Heart left ventricle (tissue), 16 donors: ENCODE measurements at regions not wholly inside any gene's neighbourhood (a gene's known extent, or its start where the extent isn't known, plus 50 kb on each side); places are given as distances from the start of the nearest gene placed in this dataset.
"Not testable (repeated sequence)": the region's sequence is repeated elsewhere in the genome, so short reads cannot be mapped to it uniquely, and the experiment has no call there.

Experiments used
- ATAC-seq, 4 donors: fragments of 200-7000 bp; cut with Tn5 transposase; one replicate each; pipeline ENCODE4 v1.9.1; 2020 to 2022; ENCODE audit warnings: moderate library complexity in 4 of 4, mild to moderate bottlenecking in 3 of 4, moderate number of reproducible peaks in 1 of 4
- DNase-seq, 5 donors: peaks; one replicate each; pipeline ENCODE4 v3.0.0-alpha.2; 2020
- H3K27ac ChIP-seq, 12 donors: fragments of 200-600 bp; sonication (generic) in 4 of 12; one replicate each; pipeline versions ENCODE4 v1.5.0 to v1.8.0; 2016 to 2022; ENCODE audit warnings: mild to moderate bottlenecking in 2 of 12
- H3K27me3 ChIP-seq, 9 donors: fragments of 200-600 bp; sonication (generic) in 2 of 9; one replicate each; pipeline versions ENCODE4 v1.5.1 to v1.8.0; 2016 to 2022; ENCODE audit warnings: mild to moderate bottlenecking in 3 of 9
- H3K36me3 ChIP-seq, 9 donors: fragments of 200-600 bp; sonication (generic) in 2 of 9; one replicate each; pipeline versions ENCODE4 v1.5.0 to v1.8.0; 2018 to 2022; ENCODE audit warnings: mild to moderate bottlenecking in 2 of 9
- H3K4me1 ChIP-seq, 12 donors: fragments of 200-600 bp; sonication (generic) in 4 of 12; one replicate each; pipeline versions ENCODE4 v1.5.0 to v1.8.0; 2016 to 2022; ENCODE audit warnings: mild to moderate bottlenecking in 3 of 12
- H3K4me3 ChIP-seq, 12 donors: fragments of 200-600 bp; sonication (generic) in 4 of 12; one replicate each; pipeline versions ENCODE4 v1.5.0 to v1.8.0; 2017 to 2022; ENCODE audit warnings: mild to moderate bottlenecking in 9 of 12, moderate library complexity in 4 of 12
- H3K9me3 ChIP-seq, 12 donors: fragments of 200-600 bp; sonication (generic) in 4 of 12; one replicate each; pipeline versions ENCODE4 v1.5.0 to v1.8.0; 2016 to 2022; ENCODE audit warnings: mild to moderate bottlenecking in 1 of 12
- CTCF ChIP-seq, 12 donors: fragments of 200-600 bp; sonication (generic) in 4 of 12; IDR thresholded peaks; one replicate each; pipeline versions ENCODE4 v1.5.0 to v1.8.0; 2018 to 2022; ENCODE audit warnings: antibody characterized with exemption in 12 of 12, mild to moderate bottlenecking in 5 of 12
- POLR2A ChIP-seq, 2 donors: fragments of 450-650 bp; IDR thresholded peaks; one replicate each; pipeline ENCODE4 v1.6.1; 2017; ENCODE audit warnings: antibody characterized with exemption in 2 of 2, mild to moderate bottlenecking in 2 of 2, moderate library complexity in 2 of 2
- WGBS, 4 donors: extraction: QIAGEN DNeasy Blood & Tissue Kit in 2 of 4; methylation state at CpG; one replicate each; pipeline versions ENCODE4 v1.1.5 to v1.1.7; 2013 to 2018; 5-methylcytosine and 5-hydroxymethylcytosine counted together
- intact Hi-C, 10 donors: fragments of 100-400 bp; cut with DNase I; formaldehyde crosslinking; loops; one replicate each; pipeline versions ENCODE4 v1.11.1 to v1.14.2; 2022
- donor health status: ischemic (EF 13 %, LVEDD 7.1; RV severe dilation, severe dysfunction).
- donor health status: healthy with polysubstance abuse.
- donor health status: DM: no; HTN: yes; CAD: no.
- donor health status: DM: no; HTN: no; CAD: no.
- donor health status: ischemic (EF 25% LVEDD 6.9; RV normal size, moderate dysfunction).
- donor health status: ischemic (EF 25% LVEDD 5.7; RV mildly dilated, moderate dysfunction).
- donor health status: healthy.
- donor health status: DM: yes; HTN: yes; CAD: no.
- donor health status: ischemic (EF 35%, LVEDD 5.7; RV mildly dilated, moderate dysfunction).
- donor health status: nonischemic (EF 11% LVEDD 7.7; RV severe dilation, severe dysfunction).
- donor health status: DM: yes; HTN: yes; CAD: no.
- donor health status: PGD.
- donor health status: ischemic (EF 29% LVEDD 5.4; RV normal size, mild dysfunction).
- donor health status: nonischemic (EF 23%, LVEDD 6.1; RV moderate dilation, normal function).

- Histone ChIP-seq H3K4me3 (no peak overlapping the region), H3K27me3 (no peaks in the 10 kb centered on the region), H3K4me1 (no peaks in the 10 kb centered on the region), H3K27ac (no peak overlapping the region), H3K9me3 (peaks cover 0 to 8% (median 0%) of the 10 kb centered on the region in 12 donors), H3K36me3 (no peaks in the 10 kb centered on the region)
- DNase-seq (no peak), ATAC-seq (no peak)
- intact Hi-C loops, result no loop called here
- 85 to 97% (median 96%) methylated on average over 2 of the region's 2 CpGs for WGBS, 4 donors
- TF ChIP-seq POLR2A (IDR thresholded peaks at IDR 0.05), result no peak
- no peak for TF ChIP-seq CTCF (IDR thresholded peaks at IDR 0.05)
Measured at GRCh38 chr5:17860660-17861315, 226.5 kb downstream of the TAF11L14 start.

GRCh38 chr5:17864903-17865302, 230.6 kb downstream of the TAF11L14 start:
- H3K4me3 ChIP-seq, H3K27ac ChIP-seq, H3K4me1 ChIP-seq, DNase-seq, ATAC-seq, H3K27me3 ChIP-seq, intact Hi-C loops, H3K36me3 ChIP-seq: not testable (repeated sequence)
- WGBS, 4 donors, result 37 to 90% (median 67%) methylated on average over 1 to 2 of the region's 2 CpGs
- peaks cover 0 to 22% (median 5%) of the 10 kb centered on the region in 12 donors for H3K9me3 ChIP-seq

GRCh38 chr5:17865966-17866365, 231.7 kb downstream of the TAF11L14 start:
- H3K4me3 ChIP-seq, ATAC-seq, H3K27me3 ChIP-seq, intact Hi-C loops, H3K27ac ChIP-seq, H3K36me3 ChIP-seq, H3K4me1 ChIP-seq, DNase-seq: not testable (repeated sequence)
- H3K9me3 ChIP-seq, result peaks cover 0 to 31% (median 9%) of the 10 kb centered on the region in 12 donors
- 67 to 76% (median 74%) methylated on average over 1 of the region's 1 CpG for WGBS, 4 donors

GRCh38 chr5:17872204-17872603, 237.9 kb downstream of the TAF11L14 start:
- no peak for ATAC-seq
- Histone ChIP-seq H3K27ac (no peak overlapping the region), H3K9me3 (peaks cover 0 to 28% (median 9%) of the 10 kb centered on the region in 12 donors), H3K4me1 (no peaks in the 10 kb centered on the region), H3K36me3 (no peaks in the 10 kb centered on the region), H3K4me3 (no peak overlapping the region), H3K27me3 (no peaks in the 10 kb centered on the region)
- intact Hi-C loops, result no loop called here
- no peak for DNase-seq
- 75 to 81% (median 77%) methylated on average over 4 of the region's 4 CpGs for WGBS, 4 donors
- TF ChIP-seq CTCF (IDR thresholded peaks at IDR 0.05), result no peak
- no peak for TF ChIP-seq POLR2A (IDR thresholded peaks at IDR 0.05)

GRCh38 chr5:17878541-17878940, 244.3 kb downstream of the TAF11L14 start:
- Histone ChIP-seq H3K4me3 (no peak overlapping the region), H3K9me3 (no peaks in the 10 kb centered on the region), H3K4me1 (no peaks in the 10 kb centered on the region), H3K36me3 (no peaks in the 10 kb centered on the region), H3K27me3 (no peaks in the 10 kb centered on the region), H3K27ac (no peak overlapping the region)
- intact Hi-C loops, result no loop called here
- ATAC-seq, result no peak
- TF ChIP-seq CTCF (IDR thresholded peaks at IDR 0.05) (no peak), POLR2A (IDR thresholded peaks at IDR 0.05) (no peak)
- 87 to 93% (median 89%) methylated on average over 2 of the region's 2 CpGs for WGBS, 4 donors
- no peak for DNase-seq
